Thoracic aorta (tissue), 2 donors: ENCODE measurements at regions not wholly inside any gene's neighbourhood (a gene's known extent, or its start where the extent isn't known, plus 50 kb on each side); places are given as distances from the start of the nearest gene placed in this dataset.

Experiments used
- ATAC-seq: fragments of 150-250 bp; one replicate; pipeline ENCODE4 v1.8.0; 2017; ENCODE audit warnings: low read depth; ENCODE audit not compliant: insufficient number of reproducible peaks, low FRiP score
- DNase-seq: peaks from one replicate; pipeline ENCODE4 v3.0.0-alpha.2; 2020; ENCODE audit warnings: low spot score
- H3K27ac ChIP-seq, 2 donors: fragments of 200-600 bp; sonication (generic); 1 replicate in 1 of 2; 2 replicates in 1 of 2; pipeline ENCODE4 v1.5.1; 2016; ENCODE audit warnings: mild to moderate bottlenecking in 2 of 2, moderate library complexity in 2 of 2
- H3K27me3 ChIP-seq: fragments of 200-600 bp; sonication (generic); replicated peaks from 2 replicates; pipeline ENCODE4 v1.6.0; 2016; ENCODE audit warnings: mild to moderate bottlenecking; ENCODE audit not compliant: insufficient read depth
- H3K36me3 ChIP-seq: fragments of 200-600 bp; sonication (generic); one replicate; pipeline ENCODE4 v1.5.1; 2016
- H3K4me1 ChIP-seq, 2 donors: fragments of 200-600 bp; sonication (generic); 1 replicate in 1 of 2; 2 replicates in 1 of 2; pipeline versions ENCODE4 v1.5.1 to v1.6.0; 2016; ENCODE audit warnings: low read depth in 2 of 2, mild to moderate bottlenecking in 1 of 2; ENCODE audit not compliant: control insufficient read depth in 1 of 2
- H3K4me3 ChIP-seq: fragments of 200-600 bp; sonication (generic); 2 replicates; pipeline ENCODE4 v1.5.1; 2016; ENCODE audit warnings: mild to moderate bottlenecking
- H3K9me3 ChIP-seq: fragments of 200-600 bp; sonication (generic); 2 replicates; pipeline ENCODE4 v1.5.1; 2016
- CTCF ChIP-seq: fragments of 200-600 bp; sonication (generic); IDR thresholded peaks from one replicate; pipeline ENCODE4 v1.5.1; 2019; ENCODE audit warnings: antibody characterized with exemption

DNA sequence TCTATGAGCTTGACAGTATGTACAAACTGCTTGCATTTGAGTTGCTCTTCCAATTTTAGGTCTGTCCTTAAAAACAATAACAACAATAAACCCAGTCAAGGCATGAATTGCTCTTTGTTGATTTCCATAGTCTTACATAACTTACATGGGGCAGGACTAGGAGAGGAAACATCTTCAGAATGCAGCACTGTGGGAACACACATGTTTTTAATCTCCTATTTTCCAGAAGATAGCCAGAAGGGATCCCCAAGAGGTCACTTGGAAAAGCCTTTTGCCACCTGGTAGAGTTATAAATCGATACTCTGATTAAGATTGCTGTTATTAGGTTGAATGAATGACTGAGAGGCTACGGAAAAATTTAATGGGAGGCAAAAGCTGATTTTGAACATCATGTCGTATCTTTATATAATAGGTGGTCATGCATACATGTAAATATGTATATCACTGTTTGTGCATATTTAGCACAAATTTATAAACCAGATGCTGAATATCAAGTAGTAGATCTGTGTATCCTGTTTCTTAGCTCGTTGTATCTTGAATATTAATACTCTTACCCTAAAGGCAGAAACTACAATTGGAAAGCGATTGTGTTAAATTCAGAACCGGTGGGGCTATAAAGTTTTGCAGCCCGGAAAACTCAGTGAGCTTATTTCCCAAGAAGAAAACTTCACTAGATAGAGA is 479.4 kb upstream of the TCF4 start:
- no peak for TF ChIP-seq CTCF
- Histone ChIP-seq H3K4me3 (no peak overlapping the region), H3K27me3 (no peaks in the 10 kb centered on the region), H3K27ac (no peak overlapping the region), H3K36me3 (no peaks in the 10 kb centered on the region), H3K4me1 (no peaks in the 10 kb centered on the region), H3K9me3 (no peaks in the 10 kb centered on the region)
- ATAC-seq: no peak
- DNase-seq: no peak

DNA sequence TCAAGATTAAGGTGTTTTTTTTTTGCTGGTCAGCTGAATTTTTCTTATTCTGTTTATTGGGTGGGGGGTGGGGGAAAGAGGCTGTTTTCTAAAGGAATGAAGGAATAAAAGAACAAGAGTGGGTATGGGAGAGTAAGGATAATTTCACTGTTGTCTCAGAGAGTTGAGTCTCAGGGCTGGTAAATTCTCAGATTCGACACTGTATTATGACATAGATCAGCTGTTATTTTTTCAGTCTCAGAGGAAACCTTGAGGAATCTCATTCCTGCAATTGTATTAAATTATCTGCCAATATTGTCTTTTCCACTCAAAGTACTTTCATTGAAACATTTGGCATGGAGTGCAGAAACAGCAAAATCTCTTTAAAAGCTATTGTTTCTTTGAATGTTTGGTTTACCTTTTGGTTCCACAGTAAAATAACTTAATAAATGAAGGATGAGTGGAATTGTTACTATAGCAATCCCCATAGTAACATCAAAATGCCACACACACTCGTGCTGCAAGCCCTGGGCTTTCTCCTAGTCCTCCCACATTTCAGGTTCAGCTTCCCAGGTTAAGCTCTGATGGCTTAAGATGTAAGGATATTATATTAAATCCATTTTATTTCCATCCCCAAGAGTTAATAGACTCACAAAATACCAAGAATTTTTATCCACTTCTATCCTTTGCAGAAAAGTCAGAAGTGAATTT is 478.7 kb upstream of the TCF4 start:
- Histone ChIP-seq H3K27me3 (no peaks in the 10 kb centered on the region), H3K27ac (no peak overlapping the region), H3K4me1 (no peaks in the 10 kb centered on the region), H3K4me3 (no peak overlapping the region), H3K9me3 (no peaks in the 10 kb centered on the region), H3K36me3 (no peaks in the 10 kb centered on the region)
- ATAC-seq: no peak
- no peak for TF ChIP-seq CTCF
- DNase-seq: no peak

DNA sequence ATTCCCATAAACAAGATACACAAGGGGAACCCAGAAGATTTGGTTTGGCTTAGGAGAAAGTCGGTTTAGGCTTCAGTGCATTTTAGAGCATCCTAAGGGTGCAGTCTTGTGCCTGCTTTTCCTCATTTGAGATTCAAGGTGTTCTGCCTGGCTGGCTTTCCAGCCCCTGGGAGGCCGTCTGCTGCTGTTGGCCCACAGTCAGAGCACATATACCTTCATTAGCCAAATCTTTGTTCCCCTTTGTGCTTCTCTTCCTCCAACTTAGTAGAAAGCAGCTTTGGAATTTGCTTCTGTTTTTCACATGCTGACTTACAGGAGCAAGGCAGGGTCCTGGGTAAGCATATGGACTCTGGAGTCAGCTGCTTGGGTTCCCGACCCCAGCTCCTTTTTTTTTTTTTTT is 477.1 kb upstream of the TCF4 start:
- no peaks in the 10 kb centered on the region for H3K4me1 ChIP-seq
- no peak for DNase-seq
- H3K36me3 ChIP-seq: no peaks in the 10 kb centered on the region
- H3K27ac ChIP-seq: no peak overlapping the region
- TF ChIP-seq CTCF: no peak
- no peak for ATAC-seq
- no peaks in the 10 kb centered on the region for H3K9me3 ChIP-seq
- no peaks in the 10 kb centered on the region for H3K27me3 ChIP-seq
- H3K4me3 ChIP-seq: no peak overlapping the region

DNA sequence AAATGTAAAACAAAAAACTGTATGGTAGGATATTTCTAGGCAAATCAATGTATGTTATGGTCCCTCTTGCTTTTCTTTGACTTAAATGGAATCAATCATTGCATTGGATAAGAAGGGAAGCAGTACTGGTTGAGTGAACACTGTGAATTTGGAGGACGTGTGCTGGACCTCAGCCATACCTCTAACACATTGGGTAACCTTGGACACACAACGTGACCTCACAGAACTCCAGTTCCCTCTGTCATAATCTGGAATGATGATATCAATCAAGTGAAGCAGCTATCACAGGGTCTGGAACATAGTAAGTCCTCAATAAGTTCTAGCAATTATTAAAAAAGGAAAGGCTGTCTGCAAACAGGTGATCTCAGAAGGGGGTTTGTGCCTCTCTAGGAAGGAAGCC is 474.9 kb upstream of the TCF4 start:
- ATAC-seq: no peak
- H3K27ac ChIP-seq: no peak overlapping the region
- TF ChIP-seq CTCF: no peak
- H3K4me3 ChIP-seq: no peak overlapping the region
- DNase-seq: no peak
- H3K36me3 ChIP-seq: no peaks in the 10 kb centered on the region
- no peaks in the 10 kb centered on the region for H3K27me3 ChIP-seq
- H3K9me3 ChIP-seq: no peaks in the 10 kb centered on the region
- H3K4me1 ChIP-seq: no peaks in the 10 kb centered on the region

- H3K27ac ChIP-seq: no peak overlapping the region
- no peak overlapping the region for H3K4me3 ChIP-seq
- no peak for TF ChIP-seq CTCF
- H3K4me1 ChIP-seq: no peaks in the 10 kb centered on the region
- no peaks in the 10 kb centered on the region for H3K9me3 ChIP-seq
- H3K27me3 ChIP-seq: no peaks in the 10 kb centered on the region
- no peaks in the 10 kb centered on the region for H3K36me3 ChIP-seq
- no peak for ATAC-seq
- DNase-seq: no peak
Measured at GRCh38 chr18:56060967-56061541, 473.1 kb upstream of the TCF4 start.
